Gastroesophageal sphincter (tissue), 4 donors: ENCODE measurements at regions not wholly inside any gene's neighbourhood (a gene's known extent, or its start where the extent isn't known, plus 50 kb on each side); places are given as distances from the start of the nearest gene placed in this dataset.
"Not testable (repeated sequence)": the region's sequence is repeated elsewhere in the genome, so short reads cannot be mapped to it uniquely, and the experiment has no call there.

ENCODE experiments used
- ATAC-seq: fragments of 150-250 bp; one replicate; pipeline ENCODE4 v1.9.1; 2016; ENCODE audit warnings: mild to moderate bottlenecking, moderate library complexity
- H3K27ac ChIP-seq, 4 donors: fragments of 200-600 bp; sonication (generic) in 3 of 4; 1 replicate in 3 of 4; 2 replicates in 1 of 4; pipeline ENCODE4 v1.5.1; 2016 to 2019
- H3K27me3 ChIP-seq: fragments of 200-600 bp; sonication (generic); one replicate; pipeline ENCODE4 v1.5.1; 2019
- H3K36me3 ChIP-seq, 2 donors: fragments of 200-600 bp; sonication (generic); one replicate each; pipeline ENCODE4 v1.5.1; 2019; ENCODE audit warnings: control low read depth in 1 of 2
- H3K4me1 ChIP-seq, 3 donors: fragments of 200-600 bp; sonication (generic); 1 replicate in 2 of 3; 2 replicates in 1 of 3; pipeline ENCODE4 v1.5.1; 2016 to 2019; ENCODE audit warnings: control low read depth in 2 of 3
- H3K4me3 ChIP-seq, 2 donors: fragments of 200-600 bp; sonication (generic); one replicate each; pipeline ENCODE4 v1.5.1; 2019; ENCODE audit warnings: mild to moderate bottlenecking in 1 of 2, moderate library complexity in 1 of 2
- H3K9me3 ChIP-seq, 3 donors: fragments of 200-600 bp; sonication (generic); one replicate each; pipeline ENCODE4 v1.5.1; 2017 to 2019; ENCODE audit warnings: control low read depth in 2 of 3
- CTCF ChIP-seq, 4 experiments: fragments of 200-600 bp in 2 of 4; fragments of 450-650 bp in 2 of 4; sonication (generic) in 1 of 4; IDR thresholded peaks; one replicate each; pipeline ENCODE4 v1.5.1; 2017 to 2019; ENCODE audit warnings: antibody characterized with exemption in 4 of 4, mild to moderate bottlenecking in 2 of 4, moderate library complexity in 2 of 4
- EP300 ChIP-seq: sonication (generic); formaldehyde crosslinking; IDR thresholded peaks from one replicate; pipeline ENCODE4 v1.6.1; 2017; ENCODE audit warnings: antibody characterized with exemption, mild to moderate bottlenecking
- POLR2A ChIP-seq, 2 donors: fragments of 450-650 bp; IDR thresholded peaks; one replicate each; pipeline ENCODE4 v1.6.1; 2017; ENCODE audit warnings: antibody characterized with exemption in 2 of 2, mild to moderate bottlenecking in 2 of 2, moderate library complexity in 1 of 2
- POLR2AphosphoS5 ChIP-seq: sonication (generic); formaldehyde crosslinking; IDR thresholded peaks from one replicate; pipeline ENCODE4 v1.6.1; 2017; ENCODE audit warnings: antibody characterized with exemption
- WGBS, 2 donors: methylation state at CpG; one replicate each; pipeline ENCODE4 v1.1.5; 2018; ENCODE audit warnings: low coverage in 1 of 2; 5-methylcytosine and 5-hydroxymethylcytosine counted together

GRCh38 chr5:144035046-144035740, 135.3 kb downstream of the YIPF5 start:
- 81 to 87% methylated on average over 4 of the region's 4 CpGs for WGBS, 2 donors

GRCh38 chr5:144036476-144036875, 134.0 kb downstream of the YIPF5 start:
- 80 to 90% methylated on average over 3 of the region's 3 CpGs for WGBS, 2 donors
- Histone ChIP-seq H3K4me3 (no peak overlapping the region), H3K36me3 (no peaks in the 10 kb centered on the region), H3K27me3 (no peaks in the 10 kb centered on the region), H3K9me3 (no peaks in the 10 kb centered on the region), H3K4me1 (peaks cover 0 to 16% (median 0%) of the 10 kb centered on the region in 3 donors), H3K27ac (no peak overlapping the region)
- no peak for TF ChIP-seq POLR2A (IDR thresholded peaks at IDR 0.05)
- TF ChIP-seq EP300 = no peak
- TF ChIP-seq CTCF (IDR thresholded peaks at IDR 0.05) = no peak
- no peak for TF ChIP-seq POLR2AphosphoS5
- ATAC-seq = no peak

More at GRCh38 chr5:144035046-144035740, 135.3 kb downstream of the YIPF5 start:
- no peaks in the 10 kb centered on the region for H3K36me3 ChIP-seq
- TF ChIP-seq POLR2A (IDR thresholded peaks at IDR 0.05) = no peak
- H3K27me3 ChIP-seq = no peaks in the 10 kb centered on the region
- H3K9me3 ChIP-seq = no peaks in the 10 kb centered on the region
- H3K27ac ChIP-seq = no peak overlapping the region
- H3K4me3 ChIP-seq = no peak overlapping the region
- peaks cover 0 to 16% (median 0%) of the 10 kb centered on the region in 3 donors for H3K4me1 ChIP-seq
- no peak for ATAC-seq

- no peak overlapping the region for H3K27ac ChIP-seq
- H3K4me1 ChIP-seq = no peaks in the 10 kb centered on the region
- ATAC-seq = no peak
- no peak overlapping the region for H3K4me3 ChIP-seq
- no peaks in the 10 kb centered on the region for H3K27me3 ChIP-seq
- 26 to 53% methylated on average over 2 of the region's 2 CpGs for WGBS, 2 donors
- H3K36me3 ChIP-seq = no peaks in the 10 kb centered on the region
- TF ChIP-seq POLR2A (IDR thresholded peaks at IDR 0.05) = no peak
- no peak for TF ChIP-seq POLR2AphosphoS5
- no peak for TF ChIP-seq CTCF (IDR thresholded peaks at IDR 0.05)
- no peak for TF ChIP-seq EP300
- no peaks in the 10 kb centered on the region for H3K9me3 ChIP-seq
Measured at GRCh38 chr5:144040615-144041305, 129.7 kb downstream of the YIPF5 start.

GRCh38 chr5:144042156-144042555, 128.3 kb downstream of the YIPF5 start:
- H3K36me3 ChIP-seq = no peaks in the 10 kb centered on the region
- ATAC-seq = no peak
- no peaks in the 10 kb centered on the region for H3K27me3 ChIP-seq
- no peak overlapping the region for H3K27ac ChIP-seq
- H3K9me3 ChIP-seq = no peaks in the 10 kb centered on the region
- 53 to 70% methylated on average over 2 to 7 of the region's 7 CpGs for WGBS, 2 donors
- no peak overlapping the region for H3K4me3 ChIP-seq
- no peak for TF ChIP-seq CTCF (IDR thresholded peaks at IDR 0.05)
- TF ChIP-seq POLR2A (IDR thresholded peaks at IDR 0.05) = no peak
- TF ChIP-seq POLR2AphosphoS5 = no peak
- no peaks in the 10 kb centered on the region for H3K4me1 ChIP-seq

GRCh38 chr5:144048259-144048856, 122.1 kb downstream of the YIPF5 start:
- 15% methylated on average over 5 of the region's 9 CpGs; no CpG with 5 or more reads in 1 of the 2 donors for WGBS, 2 donors
- no peak for TF ChIP-seq EP300
- TF ChIP-seq CTCF (IDR thresholded peaks at IDR 0.05) = no peak
- ATAC-seq = no peak
- no peaks in the 10 kb centered on the region for H3K27me3 ChIP-seq
- no peaks in the 10 kb centered on the region for H3K36me3 ChIP-seq
- H3K4me3 ChIP-seq = no peak overlapping the region
- no peaks in the 10 kb centered on the region for H3K9me3 ChIP-seq
- H3K4me1 ChIP-seq = no peaks in the 10 kb centered on the region
- no peak overlapping the region for H3K27ac ChIP-seq

- not testable (repeated sequence) for H3K27ac ChIP-seq, ATAC-seq, H3K27me3 ChIP-seq, H3K36me3 ChIP-seq, H3K4me3 ChIP-seq, H3K4me1 ChIP-seq
- H3K9me3 ChIP-seq = peaks cover 0 to 12% (median 0%) of the 10 kb centered on the region in 3 donors
- WGBS, 2 donors = 100% methylated on average over 1 of the region's 6 CpGs; no CpG with 5 or more reads in 1 of the 2 donors
Measured at GRCh38 chr5:144055391-144055790, 115.1 kb downstream of the YIPF5 start.

GRCh38 chr5:144060091-144060490, 110.4 kb downstream of the YIPF5 start:
- 100% methylated on average over 1 to 2 of the region's 2 CpGs for WGBS, 2 donors
- not testable (repeated sequence) for H3K36me3 ChIP-seq, ATAC-seq, H3K4me3 ChIP-seq, H3K27me3 ChIP-seq, H3K4me1 ChIP-seq, H3K27ac ChIP-seq
- H3K9me3 ChIP-seq = peaks cover 0 to 17% (median 0%) of the 10 kb centered on the region in 3 donors
